Testis (tissue), 2 donors: ENCODE measurements at regions not wholly inside any gene's neighbourhood (a gene's known extent, or its start where the extent isn't known, plus 50 kb on each side); places are given as distances from the start of the nearest gene placed in this dataset.

Experiments used
- DNase-seq: peaks from one replicate; pipeline ENCODE4 v3.0.0-alpha.2; 2019
- H3K27ac ChIP-seq, 2 donors: fragments of 200-600 bp; sonication (generic); one replicate each; pipeline ENCODE4 v1.5.1; 2019
- H3K27me3 ChIP-seq: fragments of 200-600 bp; sonication (generic); one replicate; pipeline ENCODE4 v1.5.1; 2019
- H3K36me3 ChIP-seq: fragments of 200-600 bp; sonication (generic); one replicate; pipeline ENCODE4 v1.5.1; 2017; ENCODE audit warnings: low read depth; ENCODE audit errors: missing control alignments
- H3K4me1 ChIP-seq: fragments of 200-600 bp; sonication (generic); one replicate; pipeline ENCODE4 v1.5.1; 2019
- H3K4me3 ChIP-seq, 2 donors: fragments of 200-600 bp; sonication (generic); one replicate each; pipeline ENCODE4 v1.5.1; 2017 to 2019
- H3K9me3 ChIP-seq: fragments of 200-600 bp; sonication (generic); one replicate; pipeline ENCODE4 v1.5.1; 2017
- POLR2A ChIP-seq: fragments of 450-650 bp; IDR thresholded peaks from one replicate; pipeline ENCODE4 v1.6.1; 2017; ENCODE audit warnings: antibody characterized with exemption, mild to moderate bottlenecking, moderate library complexity
- WGBS, 2 donors: methylation state at CpG; one replicate each; pipeline ENCODE4 v1.1.5; 2018; 5-methylcytosine and 5-hydroxymethylcytosine counted together
- intact Hi-C: fragments of 100-400 bp; cut with DNase I; formaldehyde crosslinking; loops from one replicate; pipeline ENCODE4 v1.15.1; 2023; ENCODE audit warnings: low total_unique reads
- TF ChIP-seq, protein P1 (sequence below), 3 experiments: fragments of 450-650 bp in 2 of 3; fragments of 200-600 bp in 1 of 3; sonication (generic) in 1 of 3; IDR thresholded peaks; one replicate each; pipeline ENCODE4 v1.5.1; 2016 to 2019; ENCODE audit warnings: antibody characterized with exemption in 3 of 3, mild to moderate bottlenecking in 2 of 3, moderate library complexity in 1 of 3

DNA sequence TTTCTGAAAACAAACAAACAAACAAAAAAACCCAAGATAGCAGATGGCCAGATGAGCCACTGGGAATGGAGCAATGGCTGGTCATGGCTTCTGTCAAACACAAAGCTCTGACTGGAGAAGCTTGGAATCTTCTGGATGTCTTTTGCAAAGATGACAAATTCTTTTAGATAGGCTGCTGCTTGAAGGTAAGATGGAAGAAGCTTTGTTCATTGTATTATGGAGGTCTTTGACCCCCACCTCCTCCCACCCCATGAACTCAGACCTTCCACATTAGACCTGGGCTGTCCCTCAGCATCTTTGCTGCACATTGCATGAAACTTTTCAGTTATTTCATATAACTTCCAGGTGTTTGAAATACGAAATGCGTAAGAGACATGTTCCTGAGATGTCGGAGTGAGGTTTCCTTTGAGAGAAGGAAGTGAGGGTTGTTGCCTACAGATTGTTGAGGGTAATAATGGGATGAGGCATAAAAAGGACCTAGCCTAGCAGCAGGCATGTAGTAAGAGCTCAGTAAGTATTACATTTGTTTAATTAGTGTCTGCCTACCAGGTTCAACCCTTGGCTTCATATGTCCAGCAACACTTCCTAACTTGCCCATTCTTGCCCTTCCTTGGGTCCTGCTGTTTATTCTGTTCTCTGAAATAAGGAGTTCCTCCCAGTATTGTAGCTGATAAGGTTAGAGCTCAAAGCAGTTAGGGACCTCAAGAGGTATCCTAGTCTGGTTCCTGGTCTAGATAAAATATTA lies 51.4 kb upstream of the IER3 start:
- 88 to 93% methylated on average over 3 of the region's 3 CpGs for WGBS, 2 donors

More for the DNA sequence above, 51.4 kb upstream of the IER3 start:
- no peak overlapping the region for H3K4me3 ChIP-seq
- H3K27ac ChIP-seq, result no peak overlapping the region
- no peak for DNase-seq
- TF ChIP-seq, protein P1, sequence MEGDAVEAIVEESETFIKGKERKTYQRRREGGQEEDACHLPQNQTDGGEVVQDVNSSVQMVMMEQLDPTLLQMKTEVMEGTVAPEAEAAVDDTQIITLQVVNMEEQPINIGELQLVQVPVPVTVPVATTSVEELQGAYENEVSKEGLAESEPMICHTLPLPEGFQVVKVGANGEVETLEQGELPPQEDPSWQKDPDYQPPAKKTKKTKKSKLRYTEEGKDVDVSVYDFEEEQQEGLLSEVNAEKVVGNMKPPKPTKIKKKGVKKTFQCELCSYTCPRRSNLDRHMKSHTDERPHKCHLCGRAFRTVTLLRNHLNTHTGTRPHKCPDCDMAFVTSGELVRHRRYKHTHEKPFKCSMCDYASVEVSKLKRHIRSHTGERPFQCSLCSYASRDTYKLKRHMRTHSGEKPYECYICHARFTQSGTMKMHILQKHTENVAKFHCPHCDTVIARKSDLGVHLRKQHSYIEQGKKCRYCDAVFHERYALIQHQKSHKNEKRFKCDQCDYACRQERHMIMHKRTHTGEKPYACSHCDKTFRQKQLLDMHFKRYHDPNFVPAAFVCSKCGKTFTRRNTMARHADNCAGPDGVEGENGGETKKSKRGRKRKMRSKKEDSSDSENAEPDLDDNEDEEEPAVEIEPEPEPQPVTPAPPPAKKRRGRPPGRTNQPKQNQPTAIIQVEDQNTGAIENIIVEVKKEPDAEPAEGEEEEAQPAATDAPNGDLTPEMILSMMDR (IDR thresholded peaks at IDR 0.05), result no peak
- TF ChIP-seq POLR2A, result no peak
- no peaks in the 10 kb centered on the region for H3K27me3 ChIP-seq
- H3K36me3 ChIP-seq, result no peaks in the 10 kb centered on the region
- intact Hi-C loops, result no loop called here
- peaks cover 11% of the 10 kb centered on the region for H3K4me1 ChIP-seq
- no peaks in the 10 kb centered on the region for H3K9me3 ChIP-seq
